GM18858 (cell line): ENCODE measurements at regions not wholly inside any gene's neighbourhood (a gene's known extent, or its start where the extent isn't known, plus 50 kb on each side); places are given as distances from the start of the nearest gene placed in this dataset.
A peak's percentile ranks its signal among the peaks of the same experiment; 100 is the strongest.

Experiments
- ATAC-seq: cut with Tn5 transposase; IDR thresholded peaks from one replicate; pipeline ENCODE4 v1.9.1; 2021; ENCODE audit not compliant: unreplicated experiment

DNA sequence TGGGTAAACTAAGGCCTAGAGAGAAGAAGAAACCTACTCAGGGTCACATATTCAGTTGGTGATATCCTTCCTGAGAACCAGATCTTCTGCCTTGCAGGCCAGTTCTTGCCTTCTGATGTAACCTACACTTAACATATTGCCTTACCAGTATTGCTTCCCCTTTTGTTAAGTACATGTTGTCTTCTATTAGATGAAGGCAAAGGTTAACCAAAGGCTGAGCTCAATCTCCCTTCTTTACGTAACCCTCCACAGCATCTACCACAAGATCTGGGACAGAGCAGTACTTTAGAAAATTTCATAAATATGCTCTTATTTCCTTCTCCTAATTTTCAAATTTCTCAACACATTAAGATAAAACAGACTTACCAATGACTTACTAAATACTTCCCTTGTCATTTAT, 474.4 kb downstream of the SH2D1A start:
- ATAC-seq: no peak

DNA sequence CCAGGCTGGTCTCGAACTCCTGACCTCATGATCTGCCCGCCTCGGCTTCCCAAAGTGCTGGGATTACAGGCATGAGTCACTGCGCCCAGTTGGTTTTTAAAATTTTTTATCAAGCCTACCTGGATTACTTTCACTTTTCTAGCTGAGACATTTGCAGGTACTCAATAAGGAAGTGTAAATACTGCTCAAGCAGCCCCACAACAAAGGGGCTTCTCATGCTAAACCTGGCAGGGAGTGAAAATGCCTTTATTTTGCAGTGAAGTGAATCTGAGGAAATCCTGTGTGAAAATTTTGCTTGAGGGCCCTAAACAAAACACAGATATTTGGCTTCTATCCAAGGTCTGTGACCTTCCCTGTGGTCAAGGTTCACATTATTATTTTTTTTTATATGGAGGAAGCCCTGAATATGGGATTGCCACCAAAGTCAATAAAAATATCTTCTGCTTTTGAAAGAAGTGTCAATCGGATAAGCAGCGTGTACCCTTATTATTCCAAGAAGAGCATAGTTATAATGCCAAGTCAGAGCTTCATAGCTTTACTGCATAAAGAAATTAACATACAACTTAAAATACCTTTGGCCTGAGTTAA, 481.0 kb downstream of the SH2D1A start:
- ATAC-seq: no peak

DNA sequence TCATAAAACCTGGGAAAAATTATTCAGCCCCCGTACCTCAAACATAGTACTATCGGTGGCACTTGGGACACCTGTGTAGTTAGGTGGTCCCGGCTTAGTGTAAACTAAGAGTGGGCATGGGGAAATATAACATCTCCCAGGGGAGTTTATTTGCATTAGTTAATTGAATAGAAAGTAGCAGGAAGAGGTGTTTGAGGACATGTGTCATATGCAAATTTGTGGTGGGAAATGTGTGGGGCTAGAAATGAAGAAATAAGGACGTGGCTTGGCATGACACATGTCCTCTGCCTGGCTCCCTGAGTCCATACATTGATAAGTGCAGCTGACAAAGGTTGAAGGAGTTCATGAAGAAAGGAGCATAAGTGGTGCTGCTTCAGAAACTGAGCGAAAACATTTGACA, 483.6 kb downstream of the SH2D1A start:
- peak; percentile 67 for ATAC-seq

DNA sequence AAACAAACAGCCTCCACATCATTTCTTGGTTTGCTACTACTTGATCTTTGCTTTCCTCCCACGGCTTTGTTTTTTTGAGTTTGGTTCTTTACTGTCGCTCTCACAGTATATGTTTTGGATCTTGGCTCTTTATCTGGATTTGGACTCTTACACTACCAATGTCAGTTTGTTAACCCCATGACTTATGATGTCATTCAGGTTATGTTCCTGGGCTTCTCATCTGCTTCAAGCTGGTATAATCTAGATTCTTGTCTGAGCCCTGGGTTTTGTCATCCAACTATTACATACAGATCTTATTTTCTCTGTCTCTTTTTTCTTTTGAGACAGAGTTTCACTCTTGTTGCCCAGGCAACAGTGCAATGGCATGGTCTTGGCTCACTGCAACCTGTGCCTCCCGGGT, 482.9 kb upstream of the TEX13C start:
- ATAC-seq: no peak

DNA sequence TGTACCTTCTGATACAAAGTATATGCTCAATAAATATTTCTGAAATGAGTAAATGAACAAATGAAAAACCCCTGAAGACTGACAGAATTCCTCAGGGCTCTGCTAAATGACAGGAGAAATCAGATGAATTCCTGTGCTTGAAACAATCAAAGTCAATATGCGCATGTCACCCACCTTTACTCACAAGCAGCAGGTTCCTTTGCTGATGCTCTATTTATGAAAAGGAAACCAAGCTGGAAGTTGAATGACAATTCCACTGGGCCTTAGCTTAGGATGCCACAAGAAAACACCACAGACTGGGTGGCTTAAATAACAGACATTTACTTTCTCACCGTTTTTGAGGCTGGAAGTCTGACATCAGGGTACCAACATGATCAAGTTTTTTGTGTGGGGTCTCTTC, 477.5 kb upstream of the TEX13C start:
- no peak for ATAC-seq

DNA sequence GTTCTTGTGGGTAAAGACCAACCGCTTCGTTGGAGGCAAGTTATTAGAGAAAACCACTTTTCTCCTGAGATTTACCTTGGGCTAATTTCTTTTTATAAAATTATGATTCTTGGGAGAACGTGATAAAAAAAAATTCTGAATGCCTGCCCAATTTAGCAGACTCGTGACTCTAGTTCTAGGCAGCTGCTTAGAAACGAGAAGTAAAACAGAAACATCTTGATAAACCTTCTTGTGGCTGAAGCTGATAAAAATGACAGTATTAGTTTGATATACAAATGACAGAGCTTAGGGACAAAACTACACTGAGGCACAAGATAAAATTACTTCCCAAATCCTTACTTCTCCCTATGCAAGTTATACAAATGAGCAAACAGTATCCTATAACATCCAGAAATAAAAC, 458.9 kb upstream of the TEX13C start:
- ATAC-seq: no peak

DNA sequence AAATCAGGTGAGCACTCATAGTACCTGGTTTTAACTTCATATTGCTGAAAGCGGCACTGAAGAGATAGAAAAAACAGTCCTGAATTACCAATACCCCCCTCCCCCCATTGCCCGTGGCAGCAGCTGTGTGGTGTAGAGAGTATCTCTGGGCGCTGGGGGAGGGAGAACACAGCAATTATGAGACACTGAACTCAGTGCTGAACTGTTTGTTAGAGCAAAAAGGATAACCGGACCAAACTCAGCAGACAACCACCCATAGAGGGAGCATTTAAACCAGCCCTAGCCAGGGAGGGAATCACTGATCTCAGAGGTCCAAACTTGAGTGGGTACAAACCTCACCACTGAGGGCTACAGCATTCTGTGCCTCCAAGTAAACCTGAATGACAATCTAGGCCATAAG, 457.4 kb upstream of the TEX13C start:
- no peak for ATAC-seq

DNA sequence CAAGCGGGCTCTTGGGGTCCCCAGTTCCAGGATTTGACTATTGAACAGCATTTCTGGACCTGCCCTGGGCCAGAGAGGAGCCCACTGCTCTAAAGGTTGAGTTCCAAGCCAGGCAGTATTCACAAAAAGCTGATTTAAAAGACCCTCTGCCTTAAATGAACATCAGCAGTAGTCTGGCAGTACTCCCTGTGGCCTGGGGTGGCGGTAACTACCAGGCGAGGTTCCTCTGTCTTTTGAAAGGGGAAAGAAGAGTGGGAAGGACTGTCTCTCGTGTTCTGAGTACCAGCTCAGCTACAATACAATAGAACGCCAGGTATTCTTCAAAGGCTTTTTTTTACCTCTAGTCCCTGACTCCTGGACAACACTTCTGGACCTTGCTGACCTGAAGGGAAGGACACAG, 456.4 kb upstream of the TEX13C start:
- ATAC-seq: no peak

DNA sequence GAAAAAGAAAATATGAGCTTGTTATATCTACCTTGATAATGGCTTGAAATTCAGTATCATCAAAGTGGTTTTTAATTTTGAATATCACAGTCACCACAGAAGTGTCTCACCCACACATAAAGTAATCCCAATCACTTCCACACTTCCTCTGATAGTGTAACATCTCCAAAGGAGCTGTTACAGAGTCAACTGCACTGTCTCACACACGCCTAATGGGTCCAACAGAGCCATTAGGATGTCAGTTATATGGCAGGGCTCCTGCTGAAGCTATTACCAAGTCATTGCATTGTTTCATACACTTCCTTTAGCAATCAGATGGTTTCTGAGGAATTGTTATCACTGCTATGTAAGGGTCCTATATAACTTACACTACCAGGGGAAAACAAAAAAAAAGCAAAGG, 432.1 kb upstream of the TEX13C start:
- ATAC-seq: no peak

DNA sequence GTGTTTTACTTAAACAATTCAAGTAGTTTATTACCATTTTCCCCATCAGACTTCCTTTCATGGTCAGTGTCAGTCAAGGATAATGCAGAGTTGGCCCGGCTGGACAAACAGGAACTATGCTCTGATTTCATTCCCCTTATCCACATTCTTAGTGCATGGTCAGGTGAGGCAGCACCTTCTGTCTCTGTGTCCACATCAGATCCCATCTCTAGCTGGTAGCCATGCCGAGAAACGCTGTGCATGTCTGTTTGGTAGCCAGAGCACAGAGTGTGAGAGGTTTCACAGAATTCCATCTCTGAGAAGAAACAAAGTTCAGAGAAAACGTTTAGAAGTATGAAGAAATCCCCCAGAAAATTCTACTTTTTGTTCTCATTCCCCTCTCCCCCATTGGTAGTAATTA, 423.7 kb upstream of the TEX13C start:
- ATAC-seq: no peak

DNA sequence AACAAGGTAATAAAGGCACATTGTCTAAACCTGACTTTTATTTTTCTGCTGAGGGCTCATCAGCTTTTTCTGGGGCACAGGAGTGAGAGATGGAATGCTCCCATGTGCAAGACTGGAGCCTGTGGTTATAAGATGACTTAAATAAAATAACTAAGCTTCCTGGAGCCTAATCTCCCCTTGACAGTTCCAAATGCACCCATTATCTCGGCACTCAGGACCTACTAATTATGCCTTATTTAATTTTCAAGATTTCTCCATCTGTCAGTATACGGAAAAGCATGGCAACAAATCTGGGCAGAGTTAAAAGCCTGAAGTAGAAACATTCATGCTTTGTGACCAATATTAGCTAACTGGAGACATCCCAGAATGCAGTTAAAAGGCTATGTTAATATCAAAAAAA, 416.7 kb upstream of the TEX13C start:
- ATAC-seq: no peak

DNA sequence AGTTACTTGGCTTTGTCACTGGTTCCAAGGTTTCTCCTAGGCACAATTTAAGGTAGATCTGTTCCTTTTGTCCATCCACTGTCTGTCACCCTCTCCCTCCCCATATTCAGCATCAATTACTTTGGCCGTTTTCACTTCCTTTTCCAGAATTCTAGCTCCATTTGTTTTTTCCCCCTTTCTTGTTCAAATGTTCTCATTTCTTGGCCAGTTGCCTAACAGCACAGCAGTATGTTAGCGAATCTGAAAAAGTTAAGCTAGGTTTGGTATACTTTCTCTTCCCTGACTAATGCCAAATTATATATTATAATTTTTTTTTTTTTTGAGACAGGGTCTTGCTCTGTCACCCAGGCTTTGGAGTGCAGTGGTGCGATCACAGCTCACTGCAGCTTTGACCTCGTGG, 409.1 kb upstream of the TEX13C start:
- ATAC-seq: no peak

DNA sequence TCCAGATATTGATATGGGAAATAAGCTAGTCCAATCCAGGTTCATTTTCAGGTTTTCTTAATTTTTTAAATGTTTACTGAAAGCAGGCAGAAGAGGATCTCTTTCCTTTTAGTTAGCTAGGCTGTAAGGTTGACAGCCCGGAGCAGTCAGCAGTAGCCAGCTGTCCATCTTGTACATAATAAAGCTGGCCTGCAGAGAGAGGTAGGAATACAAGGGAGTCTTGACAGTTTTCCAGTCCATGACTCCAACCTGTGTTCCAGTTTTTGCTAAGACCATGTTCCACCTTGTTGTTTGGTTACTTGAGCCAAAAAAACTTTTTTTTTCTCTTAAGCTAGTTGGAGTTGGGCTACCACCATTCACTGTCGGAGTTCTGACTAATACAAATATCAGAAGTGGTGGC, 402.7 kb upstream of the TEX13C start:
- ATAC-seq: no peak

DNA sequence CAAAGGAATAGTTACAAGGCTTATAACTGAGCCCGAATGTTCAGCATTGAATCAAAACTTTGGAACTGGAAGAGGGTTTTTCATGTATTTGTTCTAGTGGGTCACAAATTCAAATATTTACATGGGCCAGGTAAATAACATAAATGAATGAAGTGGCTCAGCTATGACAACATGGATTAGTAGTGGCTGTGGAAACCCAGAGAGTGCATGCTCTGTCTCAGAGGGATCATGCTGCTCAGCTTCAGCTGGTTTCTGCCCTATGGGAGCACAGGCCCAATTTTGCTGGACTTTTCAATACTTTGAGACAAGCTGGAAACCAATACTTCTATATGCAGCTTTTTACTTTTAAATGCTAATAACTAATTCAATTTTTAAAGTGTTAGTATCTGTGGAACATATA, 394.0 kb upstream of the TEX13C start:
- ATAC-seq: no peak

DNA sequence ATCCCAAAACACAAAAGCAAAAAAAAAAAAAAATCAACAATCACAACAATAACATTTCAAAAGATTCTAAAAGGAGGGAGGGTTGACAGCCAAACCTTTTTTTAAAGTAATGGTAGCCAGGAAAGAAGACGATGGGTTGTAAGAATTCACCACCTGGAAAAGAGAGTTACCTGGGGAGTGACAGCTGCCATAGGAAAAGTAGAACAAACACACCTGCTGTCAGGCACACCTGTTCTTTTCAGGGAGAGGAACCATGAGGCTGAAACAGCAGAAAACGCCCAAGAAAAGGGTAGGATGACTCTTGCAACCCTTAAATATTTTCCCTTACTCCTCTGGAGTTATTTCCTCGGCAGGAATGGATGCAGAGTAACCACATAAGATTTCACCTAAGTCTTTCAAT, 388.4 kb upstream of the TEX13C start:
- ATAC-seq: no peak

DNA sequence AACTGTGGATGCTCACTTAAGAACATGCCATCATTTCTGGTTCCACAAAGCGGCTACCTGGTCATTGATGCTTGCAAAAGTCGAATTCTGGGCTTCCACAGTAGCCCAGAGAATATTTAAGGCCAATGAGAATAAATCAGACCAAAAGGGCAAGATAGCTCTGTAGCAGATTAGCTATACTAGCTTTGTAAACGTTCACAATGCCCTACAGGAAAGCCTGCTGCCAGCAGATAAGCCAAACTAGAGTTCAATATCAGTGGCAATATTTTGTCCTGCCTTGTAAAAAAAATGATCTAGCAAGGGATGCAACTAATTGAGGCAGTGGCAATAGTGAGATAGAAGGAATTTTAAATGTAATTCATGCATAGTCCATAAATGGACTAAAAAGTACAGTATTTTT, 387.7 kb upstream of the TEX13C start:
- ATAC-seq: no peak

DNA sequence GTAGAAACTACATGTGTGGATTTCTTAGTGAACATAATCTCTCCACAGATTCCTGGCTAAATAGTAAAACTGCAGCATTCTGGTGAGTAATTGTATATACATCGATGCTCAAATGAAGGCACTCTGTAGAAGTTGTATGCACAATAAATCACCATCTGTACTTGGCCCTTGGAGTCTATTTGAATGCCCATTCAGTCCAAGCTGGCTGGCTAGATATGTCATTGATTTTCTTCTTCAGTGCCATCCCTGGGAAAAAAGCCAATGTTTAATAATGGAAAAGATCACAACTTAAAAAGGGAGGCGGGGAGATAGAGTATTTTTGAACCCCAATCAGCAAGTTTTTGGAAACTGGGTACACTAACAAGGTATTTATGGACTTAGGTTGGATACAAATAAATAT, 381.0 kb upstream of the TEX13C start:
- ATAC-seq: no peak

DNA sequence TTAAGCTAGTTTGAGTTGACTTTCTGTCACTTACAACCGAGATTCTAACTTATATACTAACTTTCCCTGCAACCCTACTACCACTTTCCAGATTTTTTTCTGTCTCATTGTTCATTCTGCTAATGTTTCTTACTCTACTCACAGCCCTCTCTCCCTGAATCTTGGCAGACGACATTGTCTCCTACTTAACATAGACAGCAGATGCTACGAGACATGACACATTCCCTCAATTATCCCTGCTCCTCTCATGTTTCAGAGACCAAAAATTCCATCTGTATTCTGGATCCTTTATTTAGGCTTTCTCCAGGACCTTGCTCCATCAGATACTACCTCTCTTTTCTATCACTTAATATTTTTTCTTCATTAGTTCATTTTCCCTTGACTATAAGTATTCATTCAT, 379.1 kb upstream of the TEX13C start:
- ATAC-seq: no peak

DNA sequence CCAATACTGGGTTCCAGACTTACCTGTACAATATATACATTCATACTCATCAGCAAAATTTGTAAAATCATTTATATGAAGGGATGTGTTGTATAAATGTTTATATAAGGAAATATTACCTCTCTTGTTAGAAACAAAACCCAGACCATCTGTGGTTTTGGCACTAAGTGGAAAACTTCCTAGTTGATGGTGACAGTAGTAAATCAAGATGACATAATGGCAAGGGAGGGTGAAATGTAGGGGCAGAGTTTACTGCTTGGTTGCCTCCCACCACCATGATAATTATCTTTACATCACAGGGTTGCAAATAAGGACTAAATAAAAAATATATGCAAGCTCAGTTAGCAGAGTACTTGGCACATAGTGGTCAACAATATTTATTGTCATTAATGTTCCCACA, 365.3 kb upstream of the TEX13C start:
- no peak for ATAC-seq

DNA sequence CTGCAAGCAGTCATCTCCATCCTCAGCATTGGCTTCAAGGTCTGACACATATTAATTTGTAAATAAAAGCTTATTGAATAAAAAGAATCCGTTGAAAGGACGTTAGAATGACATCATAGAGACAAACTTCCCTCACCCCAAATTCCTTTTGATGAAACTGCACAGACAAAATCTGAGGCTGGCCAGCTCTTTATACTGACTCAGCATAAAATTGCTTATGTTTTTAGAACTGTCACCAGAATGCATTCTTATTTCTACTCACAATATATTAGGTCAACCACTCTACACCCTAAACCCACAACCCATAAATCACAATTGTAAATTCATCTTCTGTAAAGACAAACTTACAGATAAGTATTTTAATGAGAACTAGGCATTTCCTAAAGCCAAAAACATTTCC, 359.2 kb upstream of the TEX13C start:
- no peak for ATAC-seq

DNA sequence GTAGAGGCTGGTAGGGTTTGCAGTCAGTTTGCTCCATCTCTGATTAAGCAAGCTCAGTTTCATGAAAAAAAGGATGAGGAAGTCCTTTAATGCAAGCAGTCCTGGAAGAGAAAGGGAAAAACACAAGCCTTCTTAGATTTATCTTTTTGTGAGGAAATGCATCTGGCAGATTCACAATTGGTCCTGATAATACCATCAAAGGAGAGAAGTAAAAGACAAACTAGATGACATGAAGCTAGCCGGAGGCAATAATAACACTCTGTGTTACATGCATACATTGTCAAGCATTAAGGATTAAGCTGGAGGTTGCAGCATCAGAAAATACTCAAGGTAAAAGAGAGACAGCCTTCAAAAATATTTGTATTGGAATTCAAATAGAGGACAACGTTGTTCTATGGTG, 356.0 kb upstream of the TEX13C start, which contains the start of gene TENM1:
TENM1 (minus strand) TSS at position 101 of the 400 bp plus-strand sequence.
- no peak for ATAC-seq

DNA sequence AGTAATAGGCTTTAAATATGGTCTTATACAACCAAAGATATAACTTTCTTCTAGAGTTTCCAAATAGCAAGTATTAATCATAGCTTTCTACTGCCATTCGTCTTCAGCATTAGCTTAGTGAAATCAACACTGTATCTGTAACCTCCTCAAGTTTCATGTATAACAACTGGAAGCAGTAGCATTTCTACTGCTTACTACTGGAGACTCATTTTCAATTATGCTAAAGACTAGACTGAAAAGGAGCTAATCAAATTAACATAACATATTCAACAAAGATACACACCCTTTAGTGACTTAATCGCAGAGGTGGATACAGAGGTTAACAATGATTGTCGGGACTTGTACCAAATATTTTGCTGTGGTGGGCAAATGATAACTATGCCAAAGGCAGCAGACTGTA, 344.2 kb upstream of the TEX13C start:
- ATAC-seq: no peak

DNA sequence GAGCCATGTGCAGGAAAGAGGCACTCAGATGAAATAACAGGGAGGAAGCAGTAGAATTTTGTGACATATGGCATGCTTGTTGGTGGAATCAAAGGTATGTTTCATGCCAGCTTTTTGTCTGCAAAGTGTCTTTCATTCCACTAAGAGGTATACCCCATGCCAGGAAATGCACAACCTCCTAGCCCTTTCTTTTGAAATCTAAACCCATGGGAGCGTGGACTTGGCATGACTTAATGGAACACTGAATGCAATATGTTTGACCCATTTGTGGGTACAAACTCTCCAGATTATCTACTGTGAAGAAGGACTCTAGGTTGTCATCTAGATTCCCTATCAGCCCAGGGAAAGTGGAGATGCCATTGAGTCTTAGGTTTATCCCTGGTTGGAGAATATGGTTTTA, 338.3 kb upstream of the TEX13C start:
- no peak for ATAC-seq
